ENCODE measurements at regions not wholly inside any gene's neighbourhood (a gene's known extent, or its start where the extent isn't known, plus 50 kb on each side); places are given as distances from the start of the nearest gene placed in this dataset.

- DNase-seq: no peak
These were observed 96.6 kb downstream of the CYB561 start for GRCh38 chr17:63349478-63350000.

- DNase-seq: no peak
These were observed 95.7 kb downstream of the CYB561 start for GRCh38 chr17:63350364-63350763.

- no peak for DNase-seq
These were observed 91.8 kb downstream of the CYB561 start for GRCh38 chr17:63354256-63354655.

GRCh38 chr17:63356337-63356757 lies 89.8 kb downstream of the CYB561 start:
- no peak for DNase-seq

GRCh38 chr17:63358111-63358839 lies 87.8 kb downstream of the CYB561 start:
- no peak for DNase-seq

- no peak for DNase-seq
These were observed 87.2 kb downstream of the CYB561 start for GRCh38 chr17:63358956-63359355.

- no peak for DNase-seq
These were observed 84.9 kb downstream of the CYB561 start for GRCh38 chr17:63361182-63361581.

GRCh38 chr17:63362115-63362514 lies 84.0 kb downstream of the CYB561 start:
- DNase-seq: no peak

- DNase-seq: no peak
These were observed 81.7 kb downstream of the CYB561 start for GRCh38 chr17:63364387-63364786.

GRCh38 chr17:63364944-63365343 lies 81.2 kb downstream of the CYB561 start:
- no peak for DNase-seq

GRCh38 chr17:63365366-63366240 lies 80.5 kb downstream of the CYB561 start:
- DNase-seq: no peak

- DNase-seq: no peak
These were observed 79.9 kb downstream of the CYB561 start for GRCh38 chr17:63366241-63366566.

- DNase-seq: no peak
These were observed 76.9 kb downstream of the CYB561 start for GRCh38 chr17:63369233-63369632.

GRCh38 chr17:63370696-63371095 lies 75.4 kb downstream of the CYB561 start:
- DNase-seq: no peak

- no peak for DNase-seq
These were observed 69.2 kb downstream of the CYB561 start for GRCh38 chr17:63376949-63377348.

- DNase-seq: no peak
These were observed 67.4 kb downstream of the CYB561 start for GRCh38 chr17:63378411-63379375.

GRCh38 chr17:63379636-63380035 lies 66.5 kb downstream of the CYB561 start:
- no peak for DNase-seq

GRCh38 chr17:63381101-63381729 lies 64.9 kb downstream of the CYB561 start:
- no peak for DNase-seq

GRCh38 chr17:63382136-63382535 lies 64.0 kb downstream of the CYB561 start:
- no peak for DNase-seq
